Ovary (tissue), 7 donors: ENCODE measurements at regions not wholly inside any gene's neighbourhood (a gene's known extent, or its start where the extent isn't known, plus 50 kb on each side); places are given as distances from the start of the nearest gene placed in this dataset.

Source experiments
- DNase-seq, 5 donors: peaks; one replicate each; pipeline ENCODE4 v3.0.0-alpha.2; 2019 to 2020
- H3K27ac ChIP-seq, 2 donors: fragments of 200-600 bp; one replicate each; pipeline versions ENCODE4 v1.5.1 to v1.8.0; 2019 to 2022
- H3K27me3 ChIP-seq: fragments of 200-600 bp; one replicate; pipeline ENCODE4 v1.8.0; 2022
- H3K36me3 ChIP-seq: fragments of 200-600 bp; sonication (generic); one replicate; pipeline ENCODE4 v1.5.1; 2019
- H3K4me1 ChIP-seq: one replicate; pipeline ENCODE4 v1.8.1; 2013; ENCODE audit warnings: mild to moderate bottlenecking, moderate library complexity; ENCODE audit not compliant: insufficient read depth
- H3K4me3 ChIP-seq: fragments of 200-600 bp; sonication (generic); one replicate; pipeline ENCODE4 v1.5.1; 2017
- H3K9me3 ChIP-seq, 2 donors: fragments of 200-600 bp in 1 of 2; sonication (generic) in 1 of 2; one replicate each; pipeline versions ENCODE4 v1.5.1 to v1.8.1; 2013 to 2019; ENCODE audit warnings: mild to moderate bottlenecking in 1 of 2, moderate library complexity in 1 of 2
- EP300 ChIP-seq: sonication (generic); formaldehyde crosslinking; IDR thresholded peaks from one replicate; pipeline ENCODE4 v1.6.1; 2017; ENCODE audit warnings: antibody characterized with exemption
- POLR2A ChIP-seq: fragments of 450-650 bp; IDR thresholded peaks from one replicate; pipeline ENCODE4 v1.6.1; 2017; ENCODE audit warnings: antibody characterized with exemption, mild to moderate bottlenecking, moderate library complexity
- WGBS, 3 donors: extraction: QIAGEN DNeasy Blood & Tissue Kit in 1 of 3; methylation state at CpG; one replicate each; pipeline versions ENCODE4 v1.1.5 to v1.1.7; 2013 to 2017; 5-methylcytosine and 5-hydroxymethylcytosine counted together
- intact Hi-C, 4 donors: fragments of 100-400 bp; cut with DNase I; formaldehyde crosslinking; loops; one replicate each; pipeline versions ENCODE4 v1.11.0 to v1.15.1; 2022 to 2023
- TF ChIP-seq, protein P1 (sequence below), 3 donors: fragments of 450-650 bp in 2 of 3; fragments of 200-600 bp in 1 of 3; IDR thresholded peaks; one replicate each; pipeline versions ENCODE4 v1.5.1 to v1.8.0; 2016 to 2022; ENCODE audit warnings: antibody characterized with exemption in 3 of 3, mild to moderate bottlenecking in 1 of 3
- donor health status: DM: no; HTN: no; CAD: no; lungs with moderate emphysema.
- donor health status: DM: no; HTN: no; CAD: no.
- donor health status: Bipolar disorder and iron deficiency.
- donor health status: DM: no; HTN: no; CAD: no.
- donor health status: DM: yes; HTN: yes; CAD: no.

DNA sequence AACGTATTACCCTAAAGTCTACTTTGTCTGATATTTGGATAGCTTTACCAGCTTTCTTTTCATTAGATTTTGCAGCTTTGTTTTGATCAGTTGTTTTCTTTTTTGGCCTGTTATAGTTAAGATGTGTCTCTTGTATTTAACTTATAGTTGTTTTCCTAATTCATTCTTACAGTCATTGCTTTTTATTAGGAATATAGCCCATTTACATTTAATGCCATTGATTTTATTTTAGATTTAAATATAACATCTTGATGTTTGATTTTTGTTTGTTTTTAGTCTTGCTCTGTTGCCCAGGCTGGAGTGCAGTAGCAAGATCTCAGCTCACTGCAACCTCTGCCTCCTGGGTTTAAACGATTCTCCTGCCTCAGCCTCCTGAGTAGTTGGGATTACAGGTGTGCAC lies 215.9 kb upstream of the HDAC4 start:
- Histone ChIP-seq H3K4me3 (no peak overlapping the region), H3K27ac (no peak overlapping the region), H3K27me3 (no peaks in the 10 kb centered on the region), H3K9me3 (peaks cover 0 to 2% of the 10 kb centered on the region in 2 donors), H3K36me3 (no peaks in the 10 kb centered on the region), H3K4me1 (no peaks in the 10 kb centered on the region)
- no peak for DNase-seq
- intact Hi-C loops = no loop called here
- TF ChIP-seq POLR2A = no peak
- TF ChIP-seq, protein P1, sequence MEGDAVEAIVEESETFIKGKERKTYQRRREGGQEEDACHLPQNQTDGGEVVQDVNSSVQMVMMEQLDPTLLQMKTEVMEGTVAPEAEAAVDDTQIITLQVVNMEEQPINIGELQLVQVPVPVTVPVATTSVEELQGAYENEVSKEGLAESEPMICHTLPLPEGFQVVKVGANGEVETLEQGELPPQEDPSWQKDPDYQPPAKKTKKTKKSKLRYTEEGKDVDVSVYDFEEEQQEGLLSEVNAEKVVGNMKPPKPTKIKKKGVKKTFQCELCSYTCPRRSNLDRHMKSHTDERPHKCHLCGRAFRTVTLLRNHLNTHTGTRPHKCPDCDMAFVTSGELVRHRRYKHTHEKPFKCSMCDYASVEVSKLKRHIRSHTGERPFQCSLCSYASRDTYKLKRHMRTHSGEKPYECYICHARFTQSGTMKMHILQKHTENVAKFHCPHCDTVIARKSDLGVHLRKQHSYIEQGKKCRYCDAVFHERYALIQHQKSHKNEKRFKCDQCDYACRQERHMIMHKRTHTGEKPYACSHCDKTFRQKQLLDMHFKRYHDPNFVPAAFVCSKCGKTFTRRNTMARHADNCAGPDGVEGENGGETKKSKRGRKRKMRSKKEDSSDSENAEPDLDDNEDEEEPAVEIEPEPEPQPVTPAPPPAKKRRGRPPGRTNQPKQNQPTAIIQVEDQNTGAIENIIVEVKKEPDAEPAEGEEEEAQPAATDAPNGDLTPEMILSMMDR (IDR thresholded peaks at IDR 0.05) = no peak
- no peak for TF ChIP-seq EP300
- 44 to 93% (median 70%) methylated on average over 2 of the region's 2 CpGs for WGBS, 3 donors

DNA sequence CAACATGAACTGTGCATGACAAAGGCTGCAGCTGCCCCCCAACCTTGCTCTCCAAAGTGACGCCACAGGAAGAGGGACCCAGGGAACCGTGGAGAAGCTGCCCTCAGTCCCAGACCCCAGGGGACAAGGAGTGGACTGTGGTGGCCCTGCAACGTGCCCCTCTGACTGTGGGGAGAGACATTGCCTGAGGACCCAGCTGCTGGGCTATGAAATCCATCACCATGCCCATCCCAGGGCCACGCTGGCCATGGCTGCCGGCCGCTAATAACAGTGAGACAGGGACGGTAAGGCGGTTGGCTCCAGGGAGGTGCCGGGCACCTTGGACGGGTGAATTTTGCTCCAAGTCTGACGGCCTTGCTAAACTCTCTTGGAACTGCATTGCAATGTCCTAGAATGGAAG lies 211.3 kb upstream of the HDAC4 start:
- intact Hi-C loops = no loop called here
- 80 to 86% (median 82%) methylated on average over 11 of the region's 11 CpGs for WGBS, 3 donors
- DNase-seq = no peak

DNA sequence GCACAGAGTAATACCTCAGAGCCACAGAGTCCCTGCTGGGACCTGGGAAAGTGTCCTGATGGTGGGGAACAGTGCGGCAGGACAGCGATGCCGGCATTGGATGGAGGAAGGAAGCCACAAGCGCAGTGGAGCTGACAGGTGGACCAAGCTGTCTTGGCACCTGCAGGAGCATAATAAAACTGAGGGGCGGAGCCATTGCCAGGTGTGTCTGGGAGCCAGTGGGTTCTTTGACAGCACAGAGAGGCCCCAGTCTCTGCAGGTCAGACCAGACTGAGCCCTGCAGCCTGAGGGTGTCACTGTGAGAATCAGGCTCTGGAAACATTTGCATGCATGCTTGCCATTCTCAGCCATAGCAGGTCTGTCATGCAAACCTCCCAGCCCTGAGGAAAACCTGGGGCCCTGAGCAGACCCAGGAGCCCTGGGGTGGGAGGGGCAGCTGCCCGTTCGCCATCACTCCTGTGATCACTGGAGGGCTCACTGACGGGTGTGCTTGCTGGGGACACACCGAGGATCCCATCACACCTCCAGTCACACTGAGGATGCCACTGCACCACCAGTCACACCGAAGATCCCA lies 210.5 kb upstream of the HDAC4 start:
- Histone ChIP-seq H3K27ac (no peak overlapping the region), H3K4me3 (no peak overlapping the region), H3K27me3 (no peaks in the 10 kb centered on the region), H3K4me1 (no peaks in the 10 kb centered on the region), H3K36me3 (no peaks in the 10 kb centered on the region), H3K9me3 (no peaks in the 10 kb centered on the region)
- TF ChIP-seq EP300 = no peak
- TF ChIP-seq, protein P1 (IDR thresholded peaks at IDR 0.05) = no peak
- TF ChIP-seq POLR2A = no peak
- no peak for DNase-seq
- intact Hi-C loops = no loop called here
- WGBS, 3 donors = 86 to 94% (median 93%) methylated on average over 10 of the region's 10 CpGs

More for the DNA sequence above, 211.3 kb upstream of the HDAC4 start:
- Histone ChIP-seq H3K4me3 (no peak overlapping the region), H3K27ac (no peak overlapping the region), H3K4me1 (no peaks in the 10 kb centered on the region), H3K9me3 (no peaks in the 10 kb centered on the region), H3K27me3 (no peaks in the 10 kb centered on the region), H3K36me3 (no peaks in the 10 kb centered on the region)
- TF ChIP-seq, protein P1 (IDR thresholded peaks at IDR 0.05) = no peak
- TF ChIP-seq POLR2A = no peak
- no peak for TF ChIP-seq EP300

DNA sequence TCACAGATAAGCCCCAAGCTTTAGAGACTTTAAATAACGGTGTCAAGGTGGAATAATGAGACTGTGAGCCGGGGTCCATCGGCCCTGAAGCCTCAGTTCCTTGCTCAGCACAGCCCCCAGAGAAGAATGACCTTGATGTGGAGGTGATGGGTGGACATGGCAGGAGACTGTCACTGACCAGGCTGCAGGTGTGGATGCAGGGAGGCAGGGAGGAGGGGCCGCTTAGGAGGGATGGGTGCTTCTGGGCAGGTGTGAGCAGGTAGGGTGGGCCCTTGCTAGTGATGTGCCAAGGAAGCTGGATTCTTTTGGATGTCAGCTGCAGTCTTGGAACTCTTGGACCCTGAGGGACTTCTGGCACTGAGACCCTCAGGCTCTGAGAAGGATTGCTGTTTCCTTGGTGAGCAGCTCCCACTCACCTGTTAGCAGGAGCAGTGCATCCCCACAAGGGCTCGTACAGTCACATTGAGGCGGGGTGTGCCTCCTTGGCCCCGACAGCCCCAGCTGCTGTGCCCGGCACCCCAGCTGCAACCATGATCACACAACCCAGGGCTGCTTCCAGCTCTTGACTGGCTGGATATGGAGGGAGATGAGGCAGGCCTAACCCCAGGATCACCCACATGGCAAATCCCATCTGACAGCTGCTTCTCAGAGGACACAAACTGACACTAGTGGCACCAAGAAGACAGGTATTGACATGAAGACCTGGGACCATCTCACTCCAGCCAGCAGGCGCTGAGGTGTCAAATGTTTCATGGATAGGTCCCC lies 209.8 kb upstream of the HDAC4 start:
- Histone ChIP-seq H3K36me3 (no peaks in the 10 kb centered on the region), H3K27ac (no peak overlapping the region), H3K27me3 (no peaks in the 10 kb centered on the region), H3K4me3 (no peak overlapping the region), H3K9me3 (no peaks in the 10 kb centered on the region), H3K4me1 (no peaks in the 10 kb centered on the region)
- intact Hi-C loops = no loop called here
- TF ChIP-seq, protein P1 (IDR thresholded peaks at IDR 0.05) = no peak
- TF ChIP-seq EP300 (no peak), POLR2A (no peak)
- WGBS, 3 donors = 79 to 86% (median 85%) methylated on average over 9 of the region's 9 CpGs
- no peak for DNase-seq
